ENCODE measurements at regions not wholly inside any gene's neighbourhood (a gene's known extent, or its start where the extent isn't known, plus 50 kb on each side); places are given as distances from the start of the nearest gene placed in this dataset.

- H3K36me3 Mint-ChIP-seq, result no peaks in the 10 kb centered on the region
- H2AFZ ChIP-seq (replicated peaks), result no peak overlapping the region
- no peaks in the 10 kb centered on the region for H3K36me3 ChIP-seq
- DNase-seq (ENCODE audit: low spot score), result no peak
- peaks cover 39% of the 10 kb centered on the region for H3K4me1 ChIP-seq
- no peak overlapping the region for H3K4me3 Mint-ChIP-seq
- peaks cover 9% of the 10 kb centered on the region for H3K27me3 Mint-ChIP-seq (ENCODE audit: insufficient read depth, low read depth)
- no peak for TF ChIP-seq CTCF (IDR thresholded peaks at IDR 0.05)
- no peak for TF ChIP-seq EZH2 (IDR thresholded peaks at IDR 0.05)
- TF ChIP-seq EZH2phosphoT487 (IDR thresholded peaks at IDR 0.05), result no peak
- no peaks in the 10 kb centered on the region for H3K9me3 ChIP-seq (ENCODE audit: low read depth)
- H3K9me3 Mint-ChIP-seq, result no peaks in the 10 kb centered on the region
- H3K4me1 Mint-ChIP-seq, result peaks cover 37% of the 10 kb centered on the region
- H3K4me2 ChIP-seq, result no peak overlapping the region
- no peak overlapping the region for H3K27ac Mint-ChIP-seq
- no peaks in the 10 kb centered on the region for H3K79me2 ChIP-seq (ENCODE audit: low read depth)
- H3K27ac ChIP-seq, result no peak overlapping the region
- peaks cover 5% of the 10 kb centered on the region for H4K20me1 ChIP-seq (ENCODE audit: low read depth)
- no peak overlapping the region for H3K9ac ChIP-seq
- H3K4me3 ChIP-seq, result no peak overlapping the region
- peaks cover 28% of the 10 kb centered on the region for H3F3A ChIP-seq (ENCODE audit: low read depth)
- H3K27me3 ChIP-seq, result no peaks in the 10 kb centered on the region
These were observed 383.5 kb upstream of the CADM1 start for GRCh38 chr11:115887727-115888126.

- Mint-ChIP-seq H3K9me3 (no peaks in the 10 kb centered on the region), H3K36me3 (no peaks in the 10 kb centered on the region), H3K27ac (no peak overlapping the region), H3K4me1 (peaks cover 37% of the 10 kb centered on the region), H3K27me3 (ENCODE audit: insufficient read depth, low read depth) (peaks cover 7% of the 10 kb centered on the region), H3K4me3 (no peak overlapping the region)
- Histone ChIP-seq H3K27ac (no peak overlapping the region), H3K4me3 (no peak overlapping the region), H3K9ac (no peak overlapping the region), H3K36me3 (no peaks in the 10 kb centered on the region), H3K4me1 (peaks cover 39% of the 10 kb centered on the region), H4K20me1 (ENCODE audit: low read depth) (peaks cover 5% of the 10 kb centered on the region), H3F3A (ENCODE audit: low read depth) (peaks cover 28% of the 10 kb centered on the region), H3K27me3 (no peaks in the 10 kb centered on the region), H3K9me3 (ENCODE audit: low read depth) (no peaks in the 10 kb centered on the region), H2AFZ (replicated peaks) (no peak overlapping the region), H3K79me2 (ENCODE audit: low read depth) (no peaks in the 10 kb centered on the region), H3K4me2 (no peak overlapping the region)
- TF ChIP-seq EZH2phosphoT487 (IDR thresholded peaks at IDR 0.05) (no peak), EZH2 (IDR thresholded peaks at IDR 0.05) (no peak), CTCF (IDR thresholded peaks at IDR 0.05) (no peak)
- no peak for DNase-seq (ENCODE audit: low spot score)
These were observed 383.1 kb upstream of the CADM1 start for GRCh38 chr11:115887316-115887715.

DNA sequence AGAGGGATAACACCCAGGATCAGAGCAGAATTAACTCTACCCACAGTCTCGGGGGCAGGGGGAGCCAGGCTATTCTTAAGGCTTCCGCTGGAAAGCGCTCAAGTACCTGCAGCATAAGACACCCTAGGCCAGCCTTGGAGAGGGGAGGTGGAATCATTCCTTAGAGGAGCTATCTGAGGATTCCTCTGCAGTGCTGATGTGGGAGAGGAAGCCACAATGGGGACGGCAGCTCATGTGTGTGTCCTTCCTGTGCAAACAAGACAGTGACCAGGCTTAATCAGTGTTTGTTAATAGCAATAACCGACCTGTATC lies 382.2 kb upstream of the CADM1 start:
- Mint-ChIP-seq H3K9me3 (peaks cover 8% of the 10 kb centered on the region), H3K27ac (peak overlapping the region; percentile 42), H3K4me1 (peaks cover 37% of the 10 kb centered on the region), H3K27me3 (ENCODE audit: insufficient read depth, low read depth) (peaks cover 6% of the 10 kb centered on the region), H3K4me3 (no peak overlapping the region), H3K36me3 (no peaks in the 10 kb centered on the region)
- Histone ChIP-seq H4K20me1 (ENCODE audit: low read depth) (peaks cover 5% of the 10 kb centered on the region), H3K9me3 (ENCODE audit: low read depth) (no peaks in the 10 kb centered on the region), H3K27ac (no peak overlapping the region), H3K27me3 (no peaks in the 10 kb centered on the region), H3K4me2 (peak overlapping the region; percentile 66), H3K4me3 (no peak overlapping the region), H3K9ac (no peak overlapping the region), H2AFZ (replicated peaks) (no peak overlapping the region), H3K79me2 (ENCODE audit: low read depth) (no peaks in the 10 kb centered on the region), H3F3A (ENCODE audit: low read depth) (peaks cover 28% of the 10 kb centered on the region), H3K36me3 (no peaks in the 10 kb centered on the region), H3K4me1 (peaks cover 39% of the 10 kb centered on the region)
- no peak for DNase-seq (ENCODE audit: low spot score)
- no peak for TF ChIP-seq CTCF (IDR thresholded peaks at IDR 0.05)
